ENCODE measurements at regions not wholly inside any gene's neighbourhood (a gene's known extent, or its start where the extent isn't known, plus 50 kb on each side); places are given as distances from the start of the nearest gene placed in this dataset.

DNA sequence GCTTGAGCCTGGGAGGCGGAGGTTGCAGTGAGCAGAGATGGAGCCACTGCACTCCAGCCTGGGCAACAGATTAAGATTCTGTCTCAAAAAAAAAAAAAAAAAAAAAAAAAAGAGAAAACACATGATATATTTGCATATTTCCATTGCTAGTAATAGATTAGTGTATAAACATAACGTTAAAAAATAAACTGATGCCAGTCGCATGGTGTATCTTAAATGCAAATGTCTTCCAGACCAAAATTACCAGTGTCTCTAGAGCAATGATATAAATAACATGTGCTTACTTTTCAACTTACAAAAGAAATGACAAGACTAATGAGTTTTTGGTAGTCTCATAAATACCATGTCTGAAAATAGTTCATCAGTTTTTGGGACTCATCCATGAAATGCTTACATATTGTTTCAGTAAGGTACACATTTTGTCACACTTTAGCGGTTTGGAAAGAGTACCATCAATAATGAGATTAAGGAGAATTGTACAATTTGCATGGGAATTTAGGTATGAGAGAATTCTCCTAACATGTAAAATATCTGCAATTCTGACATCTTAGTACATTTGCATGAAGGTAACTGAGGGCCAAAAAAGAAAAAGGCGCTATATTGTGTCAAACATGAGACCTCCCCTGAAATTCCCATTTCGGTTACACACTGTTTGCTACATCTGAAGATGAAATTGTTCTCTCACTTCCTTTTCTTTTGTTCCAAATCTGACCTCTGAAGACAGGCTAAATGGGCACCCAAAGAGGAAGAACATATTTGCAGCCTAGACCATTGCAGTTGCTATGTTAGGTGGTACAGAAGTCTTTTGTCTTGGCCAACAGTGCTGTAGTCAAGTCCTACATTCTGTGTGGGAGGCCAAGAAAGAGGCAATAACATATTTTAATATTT is 51.5 kb upstream of the PIP4K2A start:
- peak; percentile 36 for DNase-seq

DNA sequence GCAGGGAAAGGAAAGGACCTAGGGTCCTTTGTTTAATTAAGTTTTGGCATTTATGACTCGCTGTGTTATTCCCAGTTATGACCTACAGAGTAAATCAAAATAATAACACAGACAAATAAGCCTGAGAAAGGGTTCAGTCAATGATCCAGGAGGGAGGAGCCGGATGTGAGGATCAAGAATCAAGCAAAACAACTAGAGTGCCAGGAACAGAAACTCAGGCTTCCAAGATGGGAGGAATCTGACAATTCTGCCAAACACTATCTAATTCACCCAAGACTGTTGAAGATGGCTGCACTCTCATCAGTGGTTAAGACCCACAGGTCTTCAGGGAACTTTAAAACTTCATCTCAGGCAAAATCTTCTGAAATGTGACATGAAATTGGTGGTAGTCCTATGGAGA is 50.3 kb upstream of the PIP4K2A start:
- DNase-seq: no peak
